HEK293 (cell line): ENCODE measurements at regions not wholly inside any gene's neighbourhood (a gene's known extent, or its start where the extent isn't known, plus 50 kb on each side); places are given as distances from the start of the nearest gene placed in this dataset.

ENCODE experiments used
- CTCF ChIA-PET: fragments of 350-600 bp; formaldehyde crosslinking; extraction: SDS; loops from one replicate; lab custom pipeline; 2021; ENCODE audit warnings: antibody characterized with exemption; lab: Yijun Ruan, JAX
- POLR2A ChIA-PET: fragments of 300-600 bp; formaldehyde crosslinking; extraction: SDS; loops from one replicate; lab custom pipeline; 2020; ENCODE audit warnings: antibody characterized with exemption, inconsistent platforms; lab: Yijun Ruan, JAX
- H3K27ac ChIP-seq: fragments of 200-500 bp; sonication (Bioruptor generic); 2 replicates; pipeline ENCODE4 v1.5.1; 2014; ENCODE audit warnings: low read depth, low read length, control low read depth, inconsistent platforms; ENCODE audit errors: extremely low read depth
- H3K36me3 ChIP-seq, 2 experiments: fragments of 200-500 bp in 1 of 2; sonication (Bioruptor generic) in 1 of 2; 1 replicate in 1 of 2; 2 replicates in 1 of 2; pipeline ENCODE4 v1.5.1; 2014 to 2017; ENCODE audit warnings: inconsistent platforms in 2 of 2, low read length in 2 of 2; ENCODE audit not compliant: control insufficient read depth in 2 of 2, insufficient read depth in 1 of 2
- H3K4me1 ChIP-seq: fragments of 200-500 bp; sonication (Bioruptor generic); 2 replicates; pipeline ENCODE4 v1.5.1; 2014; ENCODE audit warnings: mild to moderate bottlenecking, low read length, inconsistent platforms; ENCODE audit not compliant: control insufficient read depth, insufficient read depth
- H3K4me3 ChIP-seq: 2 replicates; pipeline ENCODE4 v1.5.1; 2011; ENCODE audit warnings: low read depth, mild to moderate bottlenecking, control low read depth, low read length, moderate library complexity
- H3K9me3 ChIP-seq: fragments of 200-500 bp; sonication (Bioruptor generic); 2 replicates; pipeline ENCODE4 v1.5.1; 2014; ENCODE audit warnings: low read depth, low read length, inconsistent platforms; ENCODE audit not compliant: control insufficient read depth, insufficient read depth
- BCL11B ChIP-seq: fragments of 450-650 bp; formaldehyde crosslinking; IDR thresholded peaks from 2 replicates; pipeline ENCODE4 v1.5.1; 2016; ENCODE audit warnings: low read depth, missing biosample characterization, missing genetic modification characterization
- GFI1B ChIP-seq: fragments of 450-650 bp; formaldehyde crosslinking; IDR thresholded peaks from 2 replicates; pipeline ENCODE4 v1.5.1; 2016; ENCODE audit warnings: missing biosample characterization, missing genetic modification characterization
- MEIS1 ChIP-seq: sonication (generic); formaldehyde crosslinking; IDR thresholded peaks from 2 replicates; pipeline ENCODE4 v1.8.1; 2022; ENCODE audit warnings: missing genetic modification reagents, mild to moderate bottlenecking, borderline replicate concordance
- REPIN1 ChIP-seq: fragments of 450-650 bp; formaldehyde crosslinking; IDR thresholded peaks from 2 replicates; pipeline ENCODE4 v1.5.1; 2017; ENCODE audit warnings: missing biosample characterization, missing genetic modification characterization, low read depth
- SALL2 ChIP-seq: fragments of 450-650 bp; formaldehyde crosslinking; IDR thresholded peaks from 2 replicates; pipeline ENCODE4 v1.5.0; 2017; ENCODE audit warnings: missing biosample characterization, mild to moderate bottlenecking, missing genetic modification characterization, borderline replicate concordance
- SP7 ChIP-seq: fragments of 450-650 bp; formaldehyde crosslinking; IDR thresholded peaks from 2 replicates; pipeline ENCODE4 v1.5.1; 2016; ENCODE audit warnings: missing biosample characterization, missing genetic modification characterization
- TCF7L2 ChIP-seq: IDR thresholded peaks from 2 replicates; pipeline ENCODE4 v1.6.1; 2011; ENCODE audit warnings: low read depth, mild to moderate bottlenecking, inconsistent platforms, low read length, moderate library complexity, borderline replicate concordance
- WT1 ChIP-seq: fragments of 450-650 bp; formaldehyde crosslinking; IDR thresholded peaks from 2 replicates; pipeline ENCODE4 v1.5.1; 2016; ENCODE audit warnings: missing biosample characterization, missing genetic modification characterization
- ZNF138 ChIP-seq: fragments of 450-650 bp; formaldehyde crosslinking; IDR thresholded peaks from 2 replicates; pipeline ENCODE4 v1.5.1; 2016; ENCODE audit warnings: missing biosample characterization, missing genetic modification characterization, borderline replicate concordance
- ZNF146 ChIP-seq: fragments of 450-650 bp; formaldehyde crosslinking; IDR thresholded peaks from 2 replicates; pipeline ENCODE4 v1.5.1; 2016; ENCODE audit warnings: missing biosample characterization, missing genetic modification characterization
- ZNF211 ChIP-seq: fragments of 450-650 bp; formaldehyde crosslinking; IDR thresholded peaks from 2 replicates; pipeline ENCODE4 v1.5.1; 2016; ENCODE audit warnings: low read depth, missing biosample characterization, missing genetic modification characterization
- ZNF274 ChIP-seq, 2 experiments: fragments of 200-500 bp in 1 of 2; fragments of 450-650 bp in 1 of 2; sonication (Bioruptor generic) in 1 of 2; formaldehyde crosslinking in 1 of 2; IDR thresholded peaks; 2 replicates each; pipeline versions ENCODE4 v1.5.1 to v1.6.1; 2014 to 2016; ENCODE audit warnings: borderline replicate concordance in 1 of 2, inconsistent platforms in 1 of 2, low read length in 1 of 2, missing biosample characterization in 1 of 2, missing genetic modification characterization in 1 of 2
- ZNF324 ChIP-seq: fragments of 450-650 bp; formaldehyde crosslinking; IDR thresholded peaks from 2 replicates; pipeline ENCODE4 v1.5.1; 2016; ENCODE audit warnings: missing biosample characterization, missing genetic modification characterization
- ZNF404 ChIP-seq: fragments of 450-650 bp; formaldehyde crosslinking; IDR thresholded peaks from 2 replicates; pipeline ENCODE4 v1.5.1; 2017; ENCODE audit warnings: missing biosample characterization, missing genetic modification characterization
- ZNF416 ChIP-seq: fragments of 450-650 bp; formaldehyde crosslinking; IDR thresholded peaks from 2 replicates; pipeline ENCODE4 v1.5.1; 2016; ENCODE audit warnings: missing biosample characterization, missing genetic modification characterization
- ZNF585B ChIP-seq: fragments of 450-650 bp; formaldehyde crosslinking; IDR thresholded peaks from 2 replicates; pipeline ENCODE4 v1.5.1; 2016; ENCODE audit warnings: missing biosample characterization, missing genetic modification characterization
- ZNF596 ChIP-seq: fragments of 450-650 bp; IDR thresholded peaks from 2 replicates; pipeline ENCODE4 v1.5.0; 2018; ENCODE audit warnings: missing biosample characterization, mild to moderate bottlenecking, missing genetic modification characterization, moderate library complexity
- ZNF658 ChIP-seq: fragments of 450-650 bp; formaldehyde crosslinking; IDR thresholded peaks from 2 replicates; pipeline ENCODE4; 2016; ENCODE audit warnings: missing biosample characterization, missing genetic modification characterization
- ZNF670 ChIP-seq: fragments of 450-650 bp; formaldehyde crosslinking; IDR thresholded peaks from 2 replicates; pipeline ENCODE4 v1.5.1; 2016; ENCODE audit warnings: missing biosample characterization, missing genetic modification characterization, low read depth
- ZNF776 ChIP-seq: fragments of 450-650 bp; formaldehyde crosslinking; IDR thresholded peaks from 2 replicates; pipeline ENCODE4 v1.5.0; 2017; ENCODE audit warnings: missing biosample characterization, missing genetic modification characterization, borderline replicate concordance
- ZSCAN16 ChIP-seq: fragments of 450-650 bp; formaldehyde crosslinking; IDR thresholded peaks from 2 replicates; pipeline ENCODE4 v1.5.1; 2016; ENCODE audit warnings: missing biosample characterization, missing genetic modification characterization
- TF ChIP-seq, protein P1 (sequence below): fragments of 450-650 bp; formaldehyde crosslinking; IDR thresholded peaks from 2 replicates; pipeline ENCODE4 v1.5.1; 2016; ENCODE audit warnings: missing biosample characterization, missing genetic modification characterization
- TF ChIP-seq, protein P2 (sequence below): fragments of 450-650 bp; formaldehyde crosslinking; IDR thresholded peaks from 2 replicates; pipeline ENCODE4 v1.5.1; 2016; ENCODE audit warnings: missing biosample characterization, missing genetic modification characterization
- TF ChIP-seq, protein P3 (sequence below): fragments of 450-650 bp; formaldehyde crosslinking; IDR thresholded peaks from 2 replicates; pipeline ENCODE4 v1.5.1; 2017; ENCODE audit warnings: missing biosample characterization, missing genetic modification characterization
- TF ChIP-seq, protein P4 (sequence below): fragments of 450-650 bp; formaldehyde crosslinking; IDR thresholded peaks from 2 replicates; pipeline ENCODE4 v1.5.1; 2016; ENCODE audit warnings: missing biosample characterization, missing genetic modification characterization

DNA sequence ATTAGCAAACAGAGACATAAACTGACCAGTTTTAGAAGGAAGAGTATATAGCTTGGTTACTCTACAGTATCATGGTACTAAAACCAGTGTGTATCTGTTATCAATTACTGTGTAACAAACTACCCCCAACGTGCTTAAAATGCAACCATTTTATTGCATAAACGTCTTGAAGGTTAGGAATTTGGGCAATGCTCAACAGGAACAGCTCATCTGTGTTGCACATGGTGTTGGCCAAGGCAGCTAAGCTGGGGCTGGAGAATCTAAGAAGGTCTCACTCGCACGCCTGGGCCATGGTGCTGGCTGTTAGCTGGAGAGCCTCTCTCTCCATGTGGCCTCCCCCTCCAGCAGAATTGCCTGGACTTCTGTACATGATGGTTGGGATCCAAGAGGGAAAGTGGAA, 81.2 kb upstream of the THBS1 start (continued):
- TF ChIP-seq ZNF274 (IDR thresholded peaks at IDR 0.05; ENCODE audit: low read length) (no peak), ZNF274 (tag by site-specific recombination; IDR thresholded peaks at IDR 0.05; ENCODE audit: borderline replicate concordance) (no peak)

DNA sequence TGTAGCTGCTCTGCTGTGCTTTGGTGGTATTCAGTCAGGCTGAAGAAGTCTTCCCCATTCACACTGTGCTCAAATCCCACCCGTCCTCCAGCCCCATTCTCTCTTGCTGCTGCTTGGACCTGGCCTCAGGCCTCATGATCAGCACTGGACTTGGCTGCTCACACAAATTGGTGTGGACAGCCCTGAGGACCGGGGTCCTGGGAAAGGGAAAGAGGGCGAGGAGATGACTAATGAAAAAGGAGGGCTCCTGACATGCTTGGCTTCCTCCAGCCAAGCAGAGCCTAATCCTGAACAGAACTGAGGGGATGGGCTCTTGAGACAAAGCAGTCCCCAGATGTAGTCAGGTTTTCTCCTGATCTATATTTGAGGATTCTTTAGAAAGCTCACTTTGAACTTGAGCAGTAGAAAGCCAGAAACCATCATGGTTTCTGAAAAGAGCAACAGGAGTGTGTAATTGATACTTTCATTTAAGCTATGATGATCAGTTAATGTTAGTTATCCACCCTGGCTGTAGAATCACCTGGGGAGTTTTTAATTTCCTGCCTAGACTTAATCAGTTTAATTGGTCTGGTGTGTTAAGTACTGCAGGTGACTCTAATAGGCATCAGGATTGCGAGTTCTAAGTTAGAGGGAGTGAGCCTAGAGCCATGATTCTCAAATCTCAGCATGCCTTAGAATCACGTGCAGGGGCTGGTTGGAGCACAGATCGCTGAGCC, 79.4 kb upstream of the THBS1 start:
- POLR2A ChIA-PET, result no interaction called here
- H3K9me3 ChIP-seq, result no peaks in the 10 kb centered on the region
- no peaks in the 10 kb centered on the region for H3K36me3 ChIP-seq
- H3K4me3 ChIP-seq, result no peak overlapping the region
- H3K4me1 ChIP-seq, result no peaks in the 10 kb centered on the region
- H3K27ac ChIP-seq, result no peak overlapping the region
- TF ChIP-seq ZNF596, result no peak
- TF ChIP-seq ZSCAN16 (tag by site-specific recombination), result no peak
- TF ChIP-seq ZNF585B (tag by site-specific recombination), result no peak
- no peak for TF ChIP-seq ZNF416 (tag by site-specific recombination)
- TF ChIP-seq, protein P1, sequence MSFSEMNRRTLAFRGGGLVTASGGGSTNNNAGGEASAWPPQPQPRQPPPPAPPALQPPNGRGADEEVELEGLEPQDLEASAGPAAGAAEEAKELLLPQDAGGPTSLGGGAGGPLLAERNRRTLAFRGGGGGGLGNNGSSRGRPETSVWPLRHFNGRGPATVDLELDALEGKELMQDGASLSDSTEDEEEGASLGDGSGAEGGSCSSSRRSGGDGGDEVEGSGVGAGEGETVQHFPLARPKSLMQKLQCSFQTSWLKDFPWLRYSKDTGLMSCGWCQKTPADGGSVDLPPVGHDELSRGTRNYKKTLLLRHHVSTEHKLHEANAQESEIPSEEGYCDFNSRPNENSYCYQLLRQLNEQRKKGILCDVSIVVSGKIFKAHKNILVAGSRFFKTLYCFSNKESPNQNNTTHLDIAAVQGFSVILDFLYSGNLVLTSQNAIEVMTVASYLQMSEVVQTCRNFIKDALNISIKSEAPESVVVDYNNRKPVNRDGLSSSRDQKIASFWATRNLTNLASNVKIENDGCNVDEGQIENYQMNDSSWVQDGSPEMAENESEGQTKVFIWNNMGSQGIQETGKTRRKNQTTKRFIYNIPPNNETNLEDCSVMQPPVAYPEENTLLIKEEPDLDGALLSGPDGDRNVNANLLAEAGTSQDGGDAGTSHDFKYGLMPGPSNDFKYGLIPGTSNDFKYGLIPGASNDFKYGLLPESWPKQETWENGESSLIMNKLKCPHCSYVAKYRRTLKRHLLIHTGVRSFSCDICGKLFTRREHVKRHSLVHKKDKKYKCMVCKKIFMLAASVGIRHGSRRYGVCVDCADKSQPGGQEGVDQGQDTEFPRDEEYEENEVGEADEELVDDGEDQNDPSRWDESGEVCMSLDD, result no peak
- no peak for TF ChIP-seq ZNF324 (tag by site-specific recombination)
- TF ChIP-seq, protein P2, sequence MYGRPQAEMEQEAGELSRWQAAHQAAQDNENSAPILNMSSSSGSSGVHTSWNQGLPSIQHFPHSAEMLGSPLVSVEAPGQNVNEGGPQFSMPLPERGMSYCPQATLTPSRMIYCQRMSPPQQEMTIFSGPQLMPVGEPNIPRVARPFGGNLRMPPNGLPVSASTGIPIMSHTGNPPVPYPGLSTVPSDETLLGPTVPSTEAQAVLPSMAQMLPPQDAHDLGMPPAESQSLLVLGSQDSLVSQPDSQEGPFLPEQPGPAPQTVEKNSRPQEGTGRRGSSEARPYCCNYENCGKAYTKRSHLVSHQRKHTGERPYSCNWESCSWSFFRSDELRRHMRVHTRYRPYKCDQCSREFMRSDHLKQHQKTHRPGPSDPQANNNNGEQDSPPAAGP, result no peak
- TF ChIP-seq ZNF658 (tag by site-specific recombination), result no peak
- no peak for TF ChIP-seq ZNF211 (tag by site-specific recombination)
- no peak for TF ChIP-seq SALL2 (tag by site-specific recombination)
- no peak for TF ChIP-seq ZNF146 (tag by site-specific recombination)
- TF ChIP-seq ZNF776 (tag by site-specific recombination), result no peak
- no peak for TF ChIP-seq ZNF670
- TF ChIP-seq GFI1B (tag by site-specific recombination), result no peak
- TF ChIP-seq WT1, result no peak
- CTCF ChIA-PET, result no interaction called here

DNA sequence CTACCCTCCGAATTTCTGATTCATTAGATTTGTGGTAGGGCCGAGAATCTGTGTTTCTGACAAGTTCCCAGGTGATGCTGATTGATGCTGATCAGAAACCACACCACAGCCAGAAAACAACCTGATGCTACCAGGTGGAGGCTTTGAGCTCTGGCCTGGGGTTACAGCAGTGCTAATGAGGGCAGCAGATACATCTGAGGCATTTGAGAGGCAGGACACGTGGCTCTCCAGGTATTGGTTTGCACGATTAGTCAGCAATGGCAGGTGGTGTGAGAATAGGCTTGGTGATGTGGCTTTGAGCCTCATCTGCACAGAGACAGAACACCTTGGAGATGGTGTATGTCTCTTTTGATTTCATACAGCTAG, 78.8 kb upstream of the THBS1 start:
- H3K4me1 ChIP-seq, result no peaks in the 10 kb centered on the region
- H3K4me3 ChIP-seq, result no peak overlapping the region
- CTCF ChIA-PET, result no interaction called here
- H3K36me3 ChIP-seq, result no peaks in the 10 kb centered on the region
- POLR2A ChIA-PET, result no interaction called here
- no peak overlapping the region for H3K27ac ChIP-seq
- no peaks in the 10 kb centered on the region for H3K9me3 ChIP-seq
- TF ChIP-seq TCF7L2 (no peak), SP7 (tag by site-specific recombination) (no peak), ZNF138 (no peak), ZNF404 (tag by site-specific recombination) (no peak), REPIN1 (tag by site-specific recombination) (no peak), MEIS1 (CRISPR knock-in tag) (no peak), BCL11B (tag by site-specific recombination) (no peak)
- TF ChIP-seq, protein P1, result no peak
- TF ChIP-seq, protein P3, sequence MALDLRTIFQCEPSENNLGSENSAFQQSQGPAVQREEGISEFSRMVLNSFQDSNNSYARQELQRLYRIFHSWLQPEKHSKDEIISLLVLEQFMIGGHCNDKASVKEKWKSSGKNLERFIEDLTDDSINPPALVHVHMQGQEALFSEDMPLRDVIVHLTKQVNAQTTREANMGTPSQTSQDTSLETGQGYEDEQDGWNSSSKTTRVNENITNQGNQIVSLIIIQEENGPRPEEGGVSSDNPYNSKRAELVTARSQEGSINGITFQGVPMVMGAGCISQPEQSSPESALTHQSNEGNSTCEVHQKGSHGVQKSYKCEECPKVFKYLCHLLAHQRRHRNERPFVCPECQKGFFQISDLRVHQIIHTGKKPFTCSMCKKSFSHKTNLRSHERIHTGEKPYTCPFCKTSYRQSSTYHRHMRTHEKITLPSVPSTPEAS (tag by site-specific recombination), result no peak
- TF ChIP-seq, protein P4, sequence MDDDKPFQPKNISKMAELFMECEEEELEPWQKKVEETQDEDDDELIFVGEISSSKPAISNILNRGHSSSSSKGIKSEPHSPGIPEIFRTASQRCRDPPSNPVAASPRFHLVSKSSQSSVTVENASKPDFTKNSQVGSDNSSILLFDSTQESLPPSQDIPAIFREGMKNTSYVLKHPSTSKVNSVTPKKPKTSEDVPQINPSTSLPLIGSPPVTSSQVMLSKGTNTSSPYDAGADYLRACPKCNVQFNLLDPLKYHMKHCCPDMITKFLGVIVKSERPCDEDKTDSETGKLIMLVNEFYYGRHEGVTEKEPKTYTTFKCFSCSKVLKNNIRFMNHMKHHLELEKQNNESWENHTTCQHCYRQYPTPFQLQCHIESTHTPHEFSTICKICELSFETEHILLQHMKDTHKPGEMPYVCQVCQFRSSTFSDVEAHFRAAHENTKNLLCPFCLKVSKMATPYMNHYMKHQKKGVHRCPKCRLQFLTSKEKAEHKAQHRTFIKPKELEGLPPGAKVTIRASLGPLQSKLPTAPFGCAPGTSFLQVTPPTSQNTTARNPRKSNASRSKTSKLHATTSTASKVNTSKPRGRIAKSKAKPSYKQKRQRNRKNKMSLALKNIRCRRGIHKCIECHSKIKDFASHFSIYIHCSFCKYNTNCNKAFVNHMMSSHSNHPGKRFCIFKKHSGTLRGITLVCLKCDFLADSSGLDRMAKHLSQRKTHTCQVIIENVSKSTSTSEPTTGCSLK, result no peak
